ENCODE measurements at regions not wholly inside any gene's neighbourhood (a gene's known extent, or its start where the extent isn't known, plus 50 kb on each side); places are given as distances from the start of the nearest gene placed in this dataset.

DNA sequence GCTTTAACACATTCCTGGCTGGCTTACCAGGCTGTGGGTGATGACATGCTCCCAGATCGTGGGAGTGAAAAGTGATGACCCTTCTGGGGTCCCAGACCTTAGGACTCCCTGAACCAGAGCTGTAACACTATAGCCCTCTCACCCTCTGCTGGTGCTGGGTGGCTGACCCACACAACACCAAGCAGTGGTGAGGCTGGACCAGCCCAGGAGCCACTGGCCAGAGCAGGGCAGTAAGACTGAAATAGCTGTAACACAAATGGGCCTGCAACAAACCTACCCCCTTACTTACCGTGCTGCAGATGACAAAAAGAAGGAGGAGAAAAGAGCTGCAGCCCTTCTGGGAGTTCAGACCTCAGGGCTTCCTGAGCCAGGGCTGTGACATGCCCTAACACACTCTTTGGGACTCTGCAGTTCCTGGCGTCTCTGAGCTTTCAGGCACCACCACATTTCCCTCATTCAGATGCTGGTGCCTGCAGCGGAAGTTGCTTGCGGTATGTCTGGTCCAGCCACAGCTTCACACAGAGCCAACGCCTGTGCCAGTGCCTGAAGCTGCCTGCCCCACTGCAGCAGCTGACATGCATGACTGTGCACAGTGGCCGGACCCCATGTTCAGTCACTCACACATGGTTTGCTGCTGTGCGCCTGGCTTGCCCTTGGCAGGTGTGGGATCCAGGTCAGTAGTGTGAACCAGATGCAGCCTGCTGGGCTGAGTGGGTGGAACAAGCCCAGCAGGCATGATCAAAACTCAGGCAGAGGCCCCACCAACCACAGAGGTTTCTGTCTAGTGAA, 1247.4 kb downstream of the EFNA5 start:
- TF ChIP-seq CTCF (IDR thresholded peaks at IDR 0.05; ENCODE audit: low read depth, low read length, missing input control) (no peak), ATF3 (IDR thresholded peaks at IDR 0.05) (no peak)

All from liver (tissue), 3 donors.